AG08396 (cell line): ENCODE measurements at regions not wholly inside any gene's neighbourhood (a gene's known extent, or its start where the extent isn't known, plus 50 kb on each side); places are given as distances from the start of the nearest gene placed in this dataset.

Experiments used
- DNase-seq: peaks from one replicate; pipeline ENCODE4 v3.0.0; 2012; ENCODE audit warnings: low spot score, mixed read lengths

- no peak for DNase-seq
These were observed 530.3 kb upstream of the PRKX start for GRCh38 chrX:4243759-4244158.

- no peak for DNase-seq
These were observed 527.2 kb upstream of the PRKX start for GRCh38 chrX:4240541-4241194.

GRCh38 chrX:4239650-4240540 is 526.4 kb upstream of the PRKX start:
- DNase-seq: no peak

GRCh38 chrX:4238916-4239315 is 525.5 kb upstream of the PRKX start:
- no peak for DNase-seq

GRCh38 chrX:4225086-4225485 is 511.6 kb upstream of the PRKX start:
- no peak for DNase-seq

- no peak for DNase-seq
These were observed 493.5 kb upstream of the PRKX start for GRCh38 chrX:4206941-4207340.

- no peak for DNase-seq
These were observed 484.5 kb upstream of the PRKX start for GRCh38 chrX:4197971-4198370.

- no peak for DNase-seq
These were observed 480.2 kb upstream of the PRKX start for GRCh38 chrX:4193500-4194155.

GRCh38 chrX:4186331-4186730 is 472.9 kb upstream of the PRKX start:
- no peak for DNase-seq

GRCh38 chrX:4185086-4185485 is 471.6 kb upstream of the PRKX start:
- DNase-seq: no peak

- no peak for DNase-seq
These were observed 469.0 kb upstream of the PRKX start for GRCh38 chrX:4182408-4182806.

GRCh38 chrX:4181782-4182407 is 468.4 kb upstream of the PRKX start:
- DNase-seq: no peak

GRCh38 chrX:4179031-4179430 is 465.6 kb upstream of the PRKX start:
- DNase-seq: no peak

- DNase-seq: no peak
These were observed 461.8 kb upstream of the PRKX start for GRCh38 chrX:4175221-4175620.

GRCh38 chrX:4173743-4174142 is 460.3 kb upstream of the PRKX start:
- no peak for DNase-seq

- no peak for DNase-seq
These were observed 438.3 kb upstream of the PRKX start for GRCh38 chrX:4151798-4152197.

GRCh38 chrX:4150259-4150658 is 436.8 kb upstream of the PRKX start:
- DNase-seq: no peak

GRCh38 chrX:4129626-4130025 is 416.2 kb upstream of the PRKX start:
- no peak for DNase-seq

GRCh38 chrX:4118666-4119530 is 405.4 kb upstream of the PRKX start:
- DNase-seq: no peak

- no peak for DNase-seq
These were observed 397.5 kb upstream of the PRKX start for GRCh38 chrX:4110964-4111363.

- no peak for DNase-seq
These were observed 381.5 kb upstream of the PRKX start for GRCh38 chrX:4094926-4095325.
